NCI-H187 (cell line): ENCODE measurements at regions not wholly inside any gene's neighbourhood (a gene's known extent, or its start where the extent isn't known, plus 50 kb on each side); places are given as distances from the start of the nearest gene placed in this dataset.
"Not testable (repeated sequence)": the region's sequence is repeated elsewhere in the genome, so short reads cannot be mapped to it uniquely, and the experiment has no call there.

Source experiments
- DNase-seq, 2 experiments: peaks; one replicate each; lab custom pipeline; 2025; lab: John Stamatoyannopoulos, UW

- DNase-seq: no peak
Measured at GRCh38 chr4:96429657-96430056, 589.8 kb downstream of the PDHA2 start.

DNA sequence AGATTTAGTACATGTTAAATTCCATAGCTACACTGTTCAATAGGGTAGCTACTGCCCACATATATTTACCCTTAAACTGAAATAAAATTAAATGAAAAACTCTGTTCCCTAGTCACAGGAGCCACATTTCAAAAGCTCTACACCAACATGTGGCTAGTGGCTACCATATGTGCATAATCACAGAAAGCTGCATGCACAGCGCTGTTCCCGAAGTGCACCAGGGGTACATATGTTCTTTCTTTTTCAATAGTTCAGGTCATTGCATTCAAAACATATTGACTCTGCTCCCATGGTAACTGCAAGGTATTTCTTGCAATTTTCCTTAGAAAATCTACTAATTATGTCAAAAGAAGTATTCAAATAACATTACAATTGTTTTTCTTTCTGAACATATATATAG is 591.2 kb downstream of the PDHA2 start:
- no peak for DNase-seq

GRCh38 chr4:96448315-96448872 is 608.5 kb downstream of the PDHA2 start:
- DNase-seq: no peak

- DNase-seq: no peak
Measured at GRCh38 chr4:96455045-96455720, 615.3 kb downstream of the PDHA2 start.

- not testable (repeated sequence) for DNase-seq
Measured at GRCh38 chr4:96458031-96458430, 618.1 kb downstream of the PDHA2 start.

- no peak for DNase-seq
Measured at GRCh38 chr4:96459105-96459504, 619.2 kb downstream of the PDHA2 start.

DNA sequence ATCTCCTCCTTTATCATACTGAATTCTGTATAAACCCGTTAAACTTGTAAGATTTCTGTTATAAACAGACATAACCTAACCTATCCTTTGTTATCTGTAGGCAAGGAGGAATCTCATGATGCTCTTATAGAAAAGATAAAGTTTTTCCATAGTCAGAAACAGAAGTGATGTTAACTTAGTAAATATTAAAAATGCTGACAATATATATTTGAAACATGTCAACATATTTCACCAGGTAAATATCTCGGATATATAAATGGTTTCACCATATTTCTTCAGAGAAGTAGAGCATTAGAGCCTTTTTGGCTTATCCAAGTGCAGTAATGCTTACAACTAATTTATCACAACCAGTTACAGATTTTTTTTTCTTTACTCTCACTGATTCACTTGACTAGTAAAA is 625.9 kb downstream of the PDHA2 start:
- DNase-seq: no peak

DNA sequence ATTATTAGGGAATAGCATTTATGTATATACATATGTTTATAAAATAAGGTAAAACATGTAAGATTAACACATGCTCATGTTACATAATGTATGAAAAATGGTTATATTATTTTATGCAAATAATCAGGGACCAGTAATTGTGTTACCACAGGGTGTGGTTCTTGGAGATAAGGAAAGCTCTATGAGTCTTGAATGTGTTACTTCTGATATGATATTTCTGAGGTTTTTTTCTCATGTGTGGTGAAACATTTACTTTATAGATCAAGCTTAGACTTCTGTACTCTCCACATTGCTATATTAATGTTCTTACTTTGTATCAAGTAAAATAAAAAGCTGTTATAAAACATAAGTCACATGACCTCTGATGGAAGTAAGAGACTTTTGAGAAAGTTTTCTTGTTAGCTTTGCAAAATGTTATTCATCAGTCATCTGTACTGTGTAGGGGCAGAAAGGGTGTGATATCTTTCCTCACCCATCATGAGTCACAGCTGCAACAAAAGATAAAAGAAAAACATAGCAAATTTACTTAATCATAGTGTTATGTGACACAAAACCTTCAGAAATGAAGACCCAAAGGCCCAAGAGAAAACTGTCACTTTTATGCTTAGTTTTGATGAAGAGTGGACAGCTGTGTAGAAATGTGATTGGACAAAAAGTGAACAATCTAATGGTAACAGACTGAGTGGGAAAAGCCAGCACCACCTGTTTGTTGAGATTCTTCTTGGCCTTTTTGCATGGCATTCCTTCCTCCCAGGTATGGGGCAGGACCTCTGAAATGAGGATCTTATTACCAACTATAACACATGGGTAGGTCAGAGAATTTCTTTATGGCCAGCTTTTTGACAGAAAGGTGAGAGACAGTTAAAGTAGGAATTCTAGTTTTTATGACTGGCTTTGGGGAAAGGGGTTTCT is 632.3 kb downstream of the PDHA2 start:
- DNase-seq: no peak

DNA sequence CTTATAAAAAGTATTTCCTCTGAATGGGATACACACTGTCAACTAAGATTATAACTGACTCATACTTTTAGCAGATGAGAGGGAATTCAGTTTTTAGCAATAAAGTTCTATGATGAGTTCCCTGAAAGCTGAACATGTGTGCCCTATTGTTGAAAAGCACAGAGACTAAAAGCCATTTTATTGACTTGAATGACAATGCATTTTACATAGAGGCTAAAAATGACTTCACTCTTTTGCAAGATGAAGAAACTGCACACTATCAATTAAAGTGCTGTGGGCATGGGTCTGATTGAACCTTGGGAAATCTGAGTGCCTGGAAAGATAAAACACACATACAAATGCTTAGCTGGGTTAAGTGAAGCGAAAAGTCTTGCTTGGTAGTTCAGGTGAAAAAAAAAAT is 633.4 kb downstream of the PDHA2 start:
- DNase-seq: no peak

- DNase-seq: no peak
Measured at GRCh38 chr4:96483308-96484030, 643.6 kb downstream of the PDHA2 start.

DNA sequence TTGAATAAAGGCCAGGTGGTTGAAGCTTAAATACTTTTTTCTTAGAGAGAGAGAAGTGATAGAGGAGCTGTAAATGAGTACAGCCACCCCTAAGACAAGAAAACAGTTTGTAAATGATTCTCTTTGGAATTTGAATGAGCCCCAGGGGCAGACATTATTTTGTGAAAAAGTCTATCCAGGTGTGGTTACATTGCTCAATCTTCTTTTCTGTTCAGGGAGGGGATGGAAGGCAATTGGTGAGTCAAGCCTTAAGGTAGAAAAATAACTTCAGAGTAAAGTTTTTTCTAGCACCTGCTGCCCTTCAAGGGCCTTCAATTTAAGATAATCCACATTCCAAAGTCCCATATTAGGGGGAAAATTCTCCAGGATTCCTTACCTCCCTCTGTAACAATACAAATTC is 646.7 kb downstream of the PDHA2 start:
- DNase-seq: no peak

DNA sequence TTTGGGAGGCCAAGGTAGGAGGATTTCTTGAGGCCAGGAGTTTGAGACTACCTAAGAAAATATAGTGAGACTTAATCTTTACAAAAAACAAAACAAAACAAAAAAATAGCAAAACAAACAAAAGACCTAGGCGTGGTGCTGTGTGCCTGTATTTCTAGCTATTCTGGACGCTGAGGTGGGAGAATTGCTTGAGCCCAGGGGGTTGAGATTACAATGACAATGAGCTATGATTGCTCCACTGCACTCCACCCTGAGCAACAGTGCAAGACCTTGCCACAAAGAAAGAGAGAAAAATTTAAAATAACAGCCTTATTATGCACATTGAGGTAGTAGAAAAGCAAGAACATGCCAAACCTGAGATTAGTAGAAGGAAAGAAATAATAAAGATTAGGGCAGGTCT is 657.7 kb downstream of the PDHA2 start:
- no peak for DNase-seq

- no peak for DNase-seq
Measured at GRCh38 chr4:96504386-96504785, 664.5 kb downstream of the PDHA2 start.

GRCh38 chr4:96509039-96509741 is 669.3 kb downstream of the PDHA2 start:
- no peak for DNase-seq

- no peak for DNase-seq
Measured at GRCh38 chr4:96519291-96519690, 679.4 kb downstream of the PDHA2 start.

DNA sequence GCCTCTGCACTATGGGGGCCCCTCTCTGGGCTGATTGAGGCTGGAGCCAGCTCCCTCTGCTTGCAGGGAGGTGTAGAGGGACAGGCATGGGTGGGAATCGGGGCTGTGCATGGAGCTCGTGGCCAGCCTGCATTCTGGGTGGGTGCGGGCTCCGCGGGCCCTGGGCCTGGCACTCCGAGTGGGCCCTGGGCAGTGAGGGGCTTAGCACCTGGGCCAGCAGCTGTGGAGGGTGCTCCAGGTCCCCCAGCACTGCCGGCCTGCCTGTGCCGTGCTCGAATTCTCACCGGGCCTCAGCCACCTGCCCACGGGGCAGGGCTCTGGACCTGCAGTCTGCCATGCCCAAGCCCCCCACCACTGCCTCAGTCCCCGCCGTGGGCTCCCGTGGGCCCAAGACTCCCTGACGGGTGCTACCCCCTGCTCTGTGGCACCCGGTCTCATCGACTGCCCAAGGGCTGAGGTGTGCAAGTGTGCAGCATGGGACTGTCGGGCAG is 681.2 kb downstream of the PDHA2 start:
- no peak for DNase-seq

GRCh38 chr4:96523611-96524010 is 683.7 kb downstream of the PDHA2 start:
- no peak for DNase-seq

GRCh38 chr4:96524311-96524875 is 684.5 kb downstream of the PDHA2 start:
- DNase-seq: no peak

GRCh38 chr4:96525898-96526297 is 686.0 kb downstream of the PDHA2 start:
- DNase-seq: no peak

- no peak for DNase-seq
Measured at GRCh38 chr4:96526625-96527024, 686.7 kb downstream of the PDHA2 start.

GRCh38 chr4:96531836-96532235 is 691.9 kb downstream of the PDHA2 start:
- DNase-seq: no peak
